Peyer's patch (tissue), 4 donors: ENCODE measurements at regions not wholly inside any gene's neighbourhood (a gene's known extent, or its start where the extent isn't known, plus 50 kb on each side); places are given as distances from the start of the nearest gene placed in this dataset.
"Not testable (repeated sequence)": the region's sequence is repeated elsewhere in the genome, so short reads cannot be mapped to it uniquely, and the experiment has no call there.

Experiments used
- DNase-seq, 3 donors: peaks; one replicate each; pipeline ENCODE4 v3.0.0-alpha.2; 2017 to 2019
- H3K27ac ChIP-seq, 4 donors: fragments of 200-600 bp; sonication (generic); one replicate each; pipeline ENCODE4 v1.5.1; 2016 to 2019
- H3K27me3 ChIP-seq, 2 donors: fragments of 200-600 bp; sonication (generic); one replicate each; pipeline ENCODE4 v1.5.1; 2019
- H3K36me3 ChIP-seq, 3 donors: fragments of 200-600 bp; sonication (generic); one replicate each; pipeline ENCODE4 v1.5.1; 2016 to 2019
- H3K4me1 ChIP-seq, 4 donors: fragments of 200-600 bp; sonication (generic); one replicate each; pipeline ENCODE4 v1.5.1; 2016 to 2019
- H3K4me3 ChIP-seq, 4 donors: fragments of 200-600 bp; sonication (generic); 1 replicate in 3 of 4; 2 replicates in 1 of 4; pipeline ENCODE4 v1.5.1; 2016 to 2019; ENCODE audit warnings: mild to moderate bottlenecking in 1 of 4
- H3K9me3 ChIP-seq, 4 donors: fragments of 200-600 bp; sonication (generic); one replicate each; pipeline ENCODE4 v1.5.1; 2016 to 2019; ENCODE audit warnings: mild to moderate bottlenecking in 1 of 4
- CTCF ChIP-seq, 6 experiments: fragments of 450-650 bp in 4 of 6; fragments of 200-600 bp in 2 of 6; sonication (generic) in 1 of 6; IDR thresholded peaks; one replicate each; pipeline ENCODE4 v1.5.1; 2017 to 2019; ENCODE audit warnings: antibody characterized with exemption in 6 of 6, mild to moderate bottlenecking in 3 of 6, moderate library complexity in 1 of 6
- POLR2A ChIP-seq, 2 donors: fragments of 450-650 bp; IDR thresholded peaks; one replicate each; pipeline ENCODE4 v1.5.1; 2017; ENCODE audit warnings: antibody characterized with exemption in 2 of 2, mild to moderate bottlenecking in 2 of 2, moderate library complexity in 2 of 2

- DNase-seq, result no peak
Observed at GRCh38 chr22:49006207-49007012, 821.3 kb downstream of the BRD1 start.

GRCh38 chr22:49005557-49005956, 822.1 kb downstream of the BRD1 start:
- Histone ChIP-seq H3K36me3 (no peaks in the 10 kb centered on the region), H3K4me1 (no peaks in the 10 kb centered on the region), H3K9me3 (no peaks in the 10 kb centered on the region), H3K27ac (no peak overlapping the region), H3K27me3 (no peaks in the 10 kb centered on the region), H3K4me3 (no peak overlapping the region)
- no peak for TF ChIP-seq CTCF (IDR thresholded peaks at IDR 0.05)
- no peak for TF ChIP-seq POLR2A (IDR thresholded peaks at IDR 0.05)
- no peak for DNase-seq

More at GRCh38 chr22:49006207-49007012, 821.3 kb downstream of the BRD1 start:
- Histone ChIP-seq H3K9me3 (no peaks in the 10 kb centered on the region), H3K36me3 (no peaks in the 10 kb centered on the region), H3K4me1 (no peaks in the 10 kb centered on the region), H3K27me3 (no peaks in the 10 kb centered on the region), H3K27ac (no peak overlapping the region), H3K4me3 (no peak overlapping the region)
- no peak for TF ChIP-seq CTCF (IDR thresholded peaks at IDR 0.05)
- no peak for TF ChIP-seq POLR2A (IDR thresholded peaks at IDR 0.05)

- DNase-seq, result peak in 1 of 3 donors; percentile 34
Observed at GRCh38 chr22:49004484-49005399, 822.9 kb downstream of the BRD1 start.

GRCh38 chr22:48997605-48998004, 830.1 kb downstream of the BRD1 start:
- not testable (repeated sequence) for DNase-seq

More at GRCh38 chr22:49004484-49005399, 822.9 kb downstream of the BRD1 start:
- TF ChIP-seq CTCF (IDR thresholded peaks at IDR 0.05), result no peak
- TF ChIP-seq POLR2A (IDR thresholded peaks at IDR 0.05), result no peak
- H3K4me3 ChIP-seq, result no peak overlapping the region
- no peaks in the 10 kb centered on the region for H3K9me3 ChIP-seq
- H3K27me3 ChIP-seq, result no peaks in the 10 kb centered on the region
- no peaks in the 10 kb centered on the region for H3K36me3 ChIP-seq
- no peaks in the 10 kb centered on the region for H3K4me1 ChIP-seq
- no peak overlapping the region for H3K27ac ChIP-seq

GRCh38 chr22:48993655-48994054, 834.0 kb downstream of the BRD1 start:
- Histone ChIP-seq H3K27me3 (no peaks in the 10 kb centered on the region), H3K4me3 (no peak overlapping the region), H3K27ac (no peak overlapping the region), H3K4me1 (no peaks in the 10 kb centered on the region), H3K36me3 (no peaks in the 10 kb centered on the region), H3K9me3 (no peaks in the 10 kb centered on the region)
- TF ChIP-seq POLR2A (IDR thresholded peaks at IDR 0.05) (no peak), CTCF (IDR thresholded peaks at IDR 0.05) (no peak)
- DNase-seq, result no peak

More at GRCh38 chr22:48997605-48998004, 830.1 kb downstream of the BRD1 start:
- not testable (repeated sequence) for H3K27me3 ChIP-seq, H3K27ac ChIP-seq, H3K9me3 ChIP-seq, H3K4me1 ChIP-seq, H3K4me3 ChIP-seq, H3K36me3 ChIP-seq

- no peaks in the 10 kb centered on the region for H3K27me3 ChIP-seq
- no peaks in the 10 kb centered on the region for H3K9me3 ChIP-seq
- no peak for DNase-seq
- no peak overlapping the region for H3K27ac ChIP-seq
- H3K4me3 ChIP-seq, result no peak overlapping the region
- no peaks in the 10 kb centered on the region for H3K4me1 ChIP-seq
- TF ChIP-seq POLR2A (IDR thresholded peaks at IDR 0.05), result no peak
- TF ChIP-seq CTCF (IDR thresholded peaks at IDR 0.05), result no peak
- H3K36me3 ChIP-seq, result no peaks in the 10 kb centered on the region
Observed at GRCh38 chr22:48984639-48985038, 843.0 kb downstream of the BRD1 start.
